Small intestine (tissue), 7 donors: ENCODE measurements at regions not wholly inside any gene's neighbourhood (a gene's known extent, or its start where the extent isn't known, plus 50 kb on each side); places are given as distances from the start of the nearest gene placed in this dataset.
A peak's percentile ranks its signal among the peaks of the same experiment; 100 is the strongest.

Source experiments
- DNase-seq, 2 donors: peaks; one replicate each; pipeline versions ENCODE4 v3.0.0 to v3.0.0-alpha.2; 2013
- FAIRE-seq: peaks from 2 replicates; lab custom pipeline; 2012; peaks lifted over from hg19 to GRCh38; lab: Jason Lieb, UNC
- H3K27ac ChIP-seq, 3 donors: one replicate each; pipeline ENCODE4 v1.5.1; 2013; ENCODE audit warnings: low read length in 2 of 3, mild to moderate bottlenecking in 2 of 3, control low read depth in 1 of 3, inconsistent platforms in 1 of 3, low read depth in 1 of 3, moderate library complexity in 1 of 3
- H3K27me3 ChIP-seq, 3 donors: one replicate each; pipeline ENCODE4 v1.6.1; 2013; ENCODE audit warnings: low read length in 3 of 3, inconsistent platforms in 1 of 3; ENCODE audit not compliant: control insufficient read depth in 3 of 3, insufficient read depth in 3 of 3
- H3K36me3 ChIP-seq, 3 donors: one replicate each; pipeline ENCODE4 v1.6.1; 2013; ENCODE audit warnings: low read length in 3 of 3, inconsistent platforms in 1 of 3, low read depth in 1 of 3, mild to moderate bottlenecking in 1 of 3, moderate library complexity in 1 of 3; ENCODE audit not compliant: control insufficient read depth in 3 of 3, insufficient read depth in 2 of 3
- H3K4me1 ChIP-seq, 3 donors: one replicate each; pipeline ENCODE4 v1.6.1; 2013; ENCODE audit warnings: low read length in 2 of 3, inconsistent platforms in 1 of 3, low read depth in 1 of 3, mild to moderate bottlenecking in 1 of 3, moderate library complexity in 1 of 3; ENCODE audit not compliant: control insufficient read depth in 3 of 3, insufficient read depth in 2 of 3
- H3K4me3 ChIP-seq, 3 donors: one replicate each; pipeline ENCODE4 v1.5.1; 2013; ENCODE audit warnings: low read length in 3 of 3, control low read depth in 1 of 3, inconsistent platforms in 1 of 3, low read depth in 1 of 3, mild to moderate bottlenecking in 1 of 3, moderate library complexity in 1 of 3
- H3K9me3 ChIP-seq, 2 donors: one replicate each; pipeline ENCODE4 v1.6.1; 2013; ENCODE audit warnings: low read depth in 1 of 2, low read length in 1 of 2; ENCODE audit not compliant: control insufficient read depth in 2 of 2, insufficient read depth in 1 of 2
- whole genome bisulfite sequencing, 3 donors: extraction: QIAGEN DNeasy Blood & Tissue Kit; methylation state at CpG; one replicate each; pipeline ENCODE4 v1.1.7; 2013; 5-methylcytosine and 5-hydroxymethylcytosine counted together
- donor health status: healthy with polysubstance abuse.
- donor health status: control.
- donor health status: control.
- donor health status: Bipolar disorder and iron deficiency.
- donor health status: healthy.

- Histone ChIP-seq H3K4me1 (no peaks in the 10 kb centered on the region), H3K27me3 (no peaks in the 10 kb centered on the region), H3K36me3 (no peaks in the 10 kb centered on the region), H3K4me3 (no peak overlapping the region), H3K9me3 (no peaks in the 10 kb centered on the region), H3K27ac (no peak overlapping the region)
- FAIRE-seq = no peak
- WGBS, 3 donors = 64 to 76% (median 73%) methylated on average over 8 of the region's 8 CpGs
- DNase-seq = no peak
Measured at GRCh38 chr10:3995302-3996210, 210.5 kb upstream of the KLF6 start.

- Histone ChIP-seq H3K27ac (no peak overlapping the region), H3K36me3 (no peaks in the 10 kb centered on the region), H3K9me3 (no peaks in the 10 kb centered on the region), H3K27me3 (no peaks in the 10 kb centered on the region), H3K4me1 (no peaks in the 10 kb centered on the region), H3K4me3 (no peak overlapping the region)
- DNase-seq = no peak
- no peak for FAIRE-seq
- WGBS, 3 donors = 85 to 87% (median 86%) methylated on average over 16 of the region's 16 CpGs
Measured at GRCh38 chr10:3992382-3993178, 207.6 kb upstream of the KLF6 start.

- 90 to 97% (median 96%) methylated on average over 5 of the region's 5 CpGs for WGBS, 3 donors
- no peak overlapping the region for H3K4me3 ChIP-seq
- no peaks in the 10 kb centered on the region for H3K27me3 ChIP-seq
- H3K36me3 ChIP-seq = no peaks in the 10 kb centered on the region
- H3K27ac ChIP-seq = no peak overlapping the region
- FAIRE-seq (no peak), DNase-seq (no peak)
- H3K9me3 ChIP-seq = no peaks in the 10 kb centered on the region
- peaks cover 0 to 3% (median 0%) of the 10 kb centered on the region in 3 donors for H3K4me1 ChIP-seq
Measured at GRCh38 chr10:3990307-3990706, 205.3 kb upstream of the KLF6 start.

- H3K9me3 ChIP-seq = peaks cover 0 to 5% of the 10 kb centered on the region in 2 donors
- no peak for FAIRE-seq
- peak; percentile 39 to 77 for DNase-seq
- no peaks in the 10 kb centered on the region for H3K27me3 ChIP-seq
- H3K4me1 ChIP-seq = peaks cover 0 to 3% (median 0%) of the 10 kb centered on the region in 3 donors
- 64 to 71% (median 65%) methylated on average over 9 of the region's 9 CpGs for WGBS, 3 donors
- no peak overlapping the region for H3K4me3 ChIP-seq
- no peak overlapping the region for H3K27ac ChIP-seq
- no peaks in the 10 kb centered on the region for H3K36me3 ChIP-seq
Measured at GRCh38 chr10:3987143-3987974, 202.3 kb upstream of the KLF6 start.

- no peak overlapping the region for H3K27ac ChIP-seq
- peaks cover 0 to 3% (median 0%) of the 10 kb centered on the region in 3 donors for H3K4me1 ChIP-seq
- no peaks in the 10 kb centered on the region for H3K27me3 ChIP-seq
- no peak overlapping the region for H3K4me3 ChIP-seq
- no peak for FAIRE-seq
- peaks cover 0 to 5% of the 10 kb centered on the region in 2 donors for H3K9me3 ChIP-seq
- 88 to 94% (median 93%) methylated on average over 10 of the region's 10 CpGs for WGBS, 3 donors
- H3K36me3 ChIP-seq = no peaks in the 10 kb centered on the region
- no peak for DNase-seq
Measured at GRCh38 chr10:3986493-3987142, 201.6 kb upstream of the KLF6 start.

- Histone ChIP-seq H3K27me3 (no peaks in the 10 kb centered on the region), H3K4me1 (peaks cover 0 to 6% (median 3%) of the 10 kb centered on the region in 3 donors), H3K36me3 (no peaks in the 10 kb centered on the region), H3K4me3 (no peak overlapping the region), H3K9me3 (peaks cover 0 to 5% of the 10 kb centered on the region in 2 donors), H3K27ac (no peak overlapping the region)
- no peak for DNase-seq
- FAIRE-seq = no peak
Measured at GRCh38 chr10:3982746-3983442, 197.9 kb upstream of the KLF6 start.

GRCh38 chr10:3981300-3981699 is 196.3 kb upstream of the KLF6 start:
- no peaks in the 10 kb centered on the region for H3K27me3 ChIP-seq
- 87 to 92% (median 87%) methylated on average over 10 of the region's 10 CpGs for WGBS, 3 donors
- peaks cover 0 to 5% of the 10 kb centered on the region in 2 donors for H3K9me3 ChIP-seq
- no peak overlapping the region for H3K4me3 ChIP-seq
- peak overlapping the region in 1 of 3 donors; percentile 27 for H3K27ac ChIP-seq
- no peak for DNase-seq
- peaks cover 0 to 6% (median 0%) of the 10 kb centered on the region in 3 donors for H3K4me1 ChIP-seq
- no peak for FAIRE-seq
- no peaks in the 10 kb centered on the region for H3K36me3 ChIP-seq
